ENCODE measurements at regions not wholly inside any gene's neighbourhood (a gene's known extent, or its start where the extent isn't known, plus 50 kb on each side); places are given as distances from the start of the nearest gene placed in this dataset.

DNA sequence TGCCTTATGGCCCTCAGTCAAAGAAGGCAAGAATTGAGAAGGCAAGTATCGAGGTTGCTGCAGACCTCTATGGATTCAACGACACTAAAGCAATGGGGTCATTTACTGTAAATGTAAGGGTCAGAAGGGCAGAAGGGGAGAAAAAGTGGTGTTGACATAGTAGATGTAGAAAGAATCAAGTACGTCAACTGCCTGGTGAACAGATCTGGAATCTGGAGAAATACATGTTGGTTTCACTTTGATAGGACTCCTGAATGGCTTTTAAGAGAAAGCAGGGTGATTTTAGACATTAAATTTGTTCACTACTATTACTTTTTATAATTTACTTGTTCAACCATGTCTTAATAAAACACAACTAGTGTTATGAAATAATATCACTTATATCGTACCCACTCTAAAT lies 81.3 kb upstream of the FSTL5 start:
- DNase-seq (ENCODE audit: low read depth), result no peak
- TF ChIP-seq, protein P1, sequence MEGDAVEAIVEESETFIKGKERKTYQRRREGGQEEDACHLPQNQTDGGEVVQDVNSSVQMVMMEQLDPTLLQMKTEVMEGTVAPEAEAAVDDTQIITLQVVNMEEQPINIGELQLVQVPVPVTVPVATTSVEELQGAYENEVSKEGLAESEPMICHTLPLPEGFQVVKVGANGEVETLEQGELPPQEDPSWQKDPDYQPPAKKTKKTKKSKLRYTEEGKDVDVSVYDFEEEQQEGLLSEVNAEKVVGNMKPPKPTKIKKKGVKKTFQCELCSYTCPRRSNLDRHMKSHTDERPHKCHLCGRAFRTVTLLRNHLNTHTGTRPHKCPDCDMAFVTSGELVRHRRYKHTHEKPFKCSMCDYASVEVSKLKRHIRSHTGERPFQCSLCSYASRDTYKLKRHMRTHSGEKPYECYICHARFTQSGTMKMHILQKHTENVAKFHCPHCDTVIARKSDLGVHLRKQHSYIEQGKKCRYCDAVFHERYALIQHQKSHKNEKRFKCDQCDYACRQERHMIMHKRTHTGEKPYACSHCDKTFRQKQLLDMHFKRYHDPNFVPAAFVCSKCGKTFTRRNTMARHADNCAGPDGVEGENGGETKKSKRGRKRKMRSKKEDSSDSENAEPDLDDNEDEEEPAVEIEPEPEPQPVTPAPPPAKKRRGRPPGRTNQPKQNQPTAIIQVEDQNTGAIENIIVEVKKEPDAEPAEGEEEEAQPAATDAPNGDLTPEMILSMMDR (IDR thresholded peaks at IDR 0.05; ENCODE audit: insufficient read depth, low read depth, low read length, missing control alignments), result no peak
- H3K4me3 ChIP-seq (ENCODE audit: low read length), result no peak overlapping the region

DNA sequence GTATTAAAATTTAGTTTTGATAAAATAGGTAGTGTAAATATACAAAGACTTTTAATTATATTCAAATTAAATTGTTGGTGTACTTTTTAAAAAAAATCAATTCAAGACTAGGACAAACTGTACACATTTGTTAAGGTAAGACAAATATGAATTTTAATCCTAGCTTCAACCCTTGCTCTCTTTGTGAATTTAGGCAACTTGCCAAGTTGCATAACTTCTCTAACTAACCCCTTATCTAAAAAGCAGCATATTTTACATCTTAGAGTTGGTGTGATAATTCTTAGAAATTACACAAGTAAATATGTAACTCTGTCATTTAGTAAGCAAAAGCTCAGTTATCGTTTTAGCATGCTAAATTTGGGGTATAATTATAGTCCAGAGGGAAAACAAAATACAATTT lies 78.1 kb upstream of the FSTL5 start:
- TF ChIP-seq, protein P1 (IDR thresholded peaks at IDR 0.05; ENCODE audit: insufficient read depth, low read depth, low read length, missing control alignments), result no peak
- no peak overlapping the region for H3K4me3 ChIP-seq (ENCODE audit: low read length)
- peak; percentile 6 for DNase-seq (ENCODE audit: low read depth)

DNA sequence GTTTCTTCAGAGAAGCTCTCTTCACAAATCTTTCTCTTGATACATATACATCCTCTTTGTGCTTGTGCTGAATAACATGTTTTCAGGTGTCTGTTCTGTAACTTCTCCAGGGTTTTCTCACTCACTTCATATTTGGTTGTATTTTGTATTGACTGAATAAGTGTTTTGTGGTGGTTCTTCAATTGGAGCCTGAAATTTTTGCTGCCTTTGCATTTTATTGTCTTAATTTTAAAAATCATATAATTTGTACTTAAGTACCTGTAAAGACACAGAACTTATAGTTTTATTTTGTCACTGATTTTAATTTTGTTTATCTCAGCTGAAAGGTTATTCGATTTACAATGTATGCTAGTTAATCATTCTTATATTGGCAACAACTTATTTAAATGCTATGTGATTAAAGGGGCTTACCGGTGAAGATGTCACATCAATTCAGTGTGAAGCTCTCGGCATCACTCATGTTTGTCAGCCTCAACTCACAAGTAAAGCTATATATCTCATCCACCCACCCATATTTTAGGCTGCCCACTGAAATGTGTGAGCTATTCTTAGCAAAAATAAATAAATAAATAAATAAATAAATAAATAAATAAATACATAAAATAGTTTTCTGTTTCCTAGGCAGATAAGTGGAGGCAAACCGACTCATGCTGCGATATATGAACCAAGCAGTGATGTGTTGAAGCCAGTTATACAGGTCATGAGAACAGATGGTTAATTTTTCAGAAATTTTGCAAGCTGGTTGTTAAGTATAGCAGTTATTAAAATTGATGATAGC lies 76.4 kb upstream of the FSTL5 start:
- H3K4me3 ChIP-seq (ENCODE audit: low read length), result no peak overlapping the region
- DNase-seq (ENCODE audit: low read depth), result no peak
- TF ChIP-seq, protein P1 (IDR thresholded peaks at IDR 0.05; ENCODE audit: insufficient read depth, low read depth, low read length, missing control alignments), result no peak

DNA sequence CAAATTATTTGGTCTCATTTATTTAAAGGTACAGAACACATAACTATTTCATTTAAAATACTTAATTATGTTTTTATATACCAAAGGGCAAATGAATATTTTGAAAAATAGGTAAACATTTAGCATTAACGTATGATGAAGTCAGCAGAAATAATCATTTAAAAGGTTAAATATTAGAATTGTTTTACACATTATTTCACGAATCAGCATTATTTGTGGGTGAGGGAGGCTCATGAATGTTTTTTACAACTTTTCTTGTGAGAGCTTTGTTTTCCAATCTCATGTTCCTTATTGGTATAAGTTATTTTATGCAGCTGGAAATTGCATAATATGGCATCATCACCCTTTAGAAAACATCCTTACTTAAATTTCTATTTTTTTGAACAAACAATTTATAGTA lies 73.9 kb upstream of the FSTL5 start:
- H3K4me3 ChIP-seq (ENCODE audit: low read length), result no peak overlapping the region
- TF ChIP-seq, protein P1 (IDR thresholded peaks at IDR 0.05; ENCODE audit: insufficient read depth, low read depth, low read length, missing control alignments), result no peak
- DNase-seq (ENCODE audit: low read depth), result no peak

DNA sequence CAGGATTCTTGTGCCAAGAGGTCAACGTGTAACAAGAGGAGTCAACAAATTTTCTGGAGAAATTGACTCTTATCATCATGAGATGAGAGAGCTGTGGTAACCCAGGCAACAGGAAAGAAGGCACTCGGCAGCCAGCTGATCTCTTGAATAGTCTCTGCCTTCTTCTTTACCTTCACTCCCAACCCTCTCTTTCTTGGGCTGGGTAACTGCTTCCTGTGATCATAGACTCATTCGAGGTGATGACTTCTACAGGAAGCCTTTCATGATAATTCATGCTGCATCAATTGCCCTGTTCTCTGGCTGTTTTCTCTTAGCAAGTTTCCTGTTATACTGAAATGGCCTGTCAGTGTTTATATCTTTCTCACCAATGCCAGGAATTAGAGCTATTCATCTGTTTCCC lies 70.8 kb upstream of the FSTL5 start:
- no peak overlapping the region for H3K4me3 ChIP-seq (ENCODE audit: low read length)
- TF ChIP-seq, protein P1 (IDR thresholded peaks at IDR 0.05; ENCODE audit: insufficient read depth, low read depth, low read length, missing control alignments), result no peak
- no peak for DNase-seq (ENCODE audit: low read depth)

DNA sequence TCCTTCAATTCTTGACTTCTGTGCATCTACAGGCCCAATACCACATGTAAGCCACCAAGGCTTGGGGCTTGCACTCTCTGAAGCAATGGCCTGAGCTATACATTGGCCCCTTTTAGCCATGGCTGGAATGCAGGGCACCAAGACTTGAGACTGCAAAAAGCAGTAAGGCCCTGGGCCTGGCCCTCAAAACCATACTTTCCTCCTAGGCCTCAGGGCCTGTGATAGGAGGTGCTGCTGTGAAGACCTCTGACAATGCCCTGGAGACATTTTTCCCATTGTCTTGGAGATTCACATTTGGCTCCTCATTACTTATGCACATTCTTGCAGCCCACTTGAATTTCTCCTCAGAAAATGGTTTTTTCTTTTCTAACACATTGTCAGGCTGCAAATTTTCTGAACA lies 68.5 kb upstream of the FSTL5 start:
- no peak for DNase-seq (ENCODE audit: low read depth)
- H3K4me3 ChIP-seq (ENCODE audit: low read length), result no peak overlapping the region
- TF ChIP-seq, protein P1 (IDR thresholded peaks at IDR 0.05; ENCODE audit: insufficient read depth, low read depth, low read length, missing control alignments), result no peak

DNA sequence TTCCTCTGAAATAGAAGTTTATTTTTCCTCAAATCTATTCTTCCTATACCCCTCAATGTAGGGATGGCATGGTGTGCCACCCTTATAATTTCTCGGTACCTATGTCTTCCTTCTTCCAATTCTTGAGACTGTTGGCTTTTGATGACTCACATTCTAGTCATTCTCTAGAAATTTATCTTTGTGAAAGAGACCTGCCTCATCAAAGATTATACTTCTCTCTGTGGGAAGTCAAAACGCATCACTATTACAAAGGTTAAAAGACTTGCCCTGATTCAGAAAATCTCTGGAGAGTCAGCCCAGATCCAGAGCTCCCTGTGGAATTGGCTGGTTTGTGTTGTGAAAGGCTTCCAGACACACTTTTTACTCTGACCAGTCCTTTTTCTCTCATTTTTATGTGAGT lies 65.9 kb upstream of the FSTL5 start:
- H3K4me3 ChIP-seq (ENCODE audit: low read length), result no peak overlapping the region
- DNase-seq (ENCODE audit: low read depth), result peak; percentile 55
- TF ChIP-seq, protein P1 (IDR thresholded peaks at IDR 0.05; ENCODE audit: insufficient read depth, low read depth, low read length, missing control alignments), result no peak
